ENCODE measurements at regions not wholly inside any gene's neighbourhood (a gene's known extent, or its start where the extent isn't known, plus 50 kb on each side); places are given as distances from the start of the nearest gene placed in this dataset.
"Not testable (repeated sequence)": the region's sequence is repeated elsewhere in the genome, so short reads cannot be mapped to it uniquely, and the experiment has no call there.

GRCh38 chr3:86379280-86379679 is 611.7 kb downstream of the VGLL3 start:
- Mint-ChIP-seq H3K27ac (no peak overlapping the region), H3K27me3 (no peaks in the 10 kb centered on the region), H3K9me3 (peaks cover 5 to 31% (median 16%) of the 10 kb centered on the region in 3 donors), H3K4me1 (no peaks in the 10 kb centered on the region), H3K36me3 (no peaks in the 10 kb centered on the region), H3K4me3 (no peak overlapping the region)
- Histone ChIP-seq H3K4me1 (ENCODE audit: control insufficient read depth in 1 of 2, extremely low read depth in 1 of 2, insufficient read depth in 2 of 2, low read length in 2 of 2) (no peaks in the 10 kb centered on the region), H3K36me3 (ENCODE audit: control insufficient read depth in 2 of 2, extremely low read depth in 1 of 2, insufficient read depth in 1 of 2, low read length in 1 of 2) (no peaks in the 10 kb centered on the region), H3K9me3 (no peaks in the 10 kb centered on the region), H3K27me3 (replicated peaks in 1 of 2; ENCODE audit: control insufficient read depth in 2 of 2, extremely low read depth in 1 of 2, insufficient read depth in 2 of 2, low read length in 1 of 2) (no peaks in the 10 kb centered on the region), H3K4me3 (ENCODE audit: control insufficient read depth in 1 of 2, extremely low read depth in 1 of 2, low read length in 1 of 2) (no peak overlapping the region), H3K27ac (ENCODE audit: low read length) (no peak overlapping the region)
- ATAC-seq (replicated peaks in 1 of 4), result no peak
- WGBS (ENCODE audit: insufficient coverage), result no CpG with 5 or more reads among the region's 2 CpGs
- CTCF ChIA-PET, result no interaction called here
- POLR2A ChIA-PET, result no interaction called here
- no peak for DNase-seq

GRCh38 chr3:86378829-86379228 is 612.1 kb downstream of the VGLL3 start:
- no CpG with 5 or more reads among the region's 2 CpGs for WGBS (ENCODE audit: insufficient coverage)
- H3K4me1 Mint-ChIP-seq, result no peaks in the 10 kb centered on the region
- H3K27ac Mint-ChIP-seq, result no peak overlapping the region
- CTCF ChIA-PET, result interaction anchor here in 1 of 2 donors (0.7 kb wide), 1 partner anchor 11 kb away, joined by 3 read pairs; no protein-coding TSS in a partner anchor
- peaks cover 4 to 30% (median 16%) of the 10 kb centered on the region in 3 donors for H3K9me3 Mint-ChIP-seq
- Histone ChIP-seq H3K27me3 (replicated peaks in 1 of 2; ENCODE audit: control insufficient read depth in 2 of 2, extremely low read depth in 1 of 2, insufficient read depth in 2 of 2, low read length in 1 of 2) (no peaks in the 10 kb centered on the region), H3K4me3 (ENCODE audit: control insufficient read depth in 1 of 2, extremely low read depth in 1 of 2, low read length in 1 of 2) (no peak overlapping the region), H3K4me1 (ENCODE audit: control insufficient read depth in 1 of 2, extremely low read depth in 1 of 2, insufficient read depth in 2 of 2, low read length in 2 of 2) (no peaks in the 10 kb centered on the region), H3K36me3 (ENCODE audit: control insufficient read depth in 2 of 2, extremely low read depth in 1 of 2, insufficient read depth in 1 of 2, low read length in 1 of 2) (no peaks in the 10 kb centered on the region), H3K27ac (ENCODE audit: low read length) (no peak overlapping the region), H3K9me3 (no peaks in the 10 kb centered on the region)
- ATAC-seq (replicated peaks in 1 of 4) (no peak), DNase-seq (no peak)
- POLR2A ChIA-PET, result no interaction called here
- H3K36me3 Mint-ChIP-seq, result no peaks in the 10 kb centered on the region
- no peaks in the 10 kb centered on the region for H3K27me3 Mint-ChIP-seq
- H3K4me3 Mint-ChIP-seq, result no peak overlapping the region

DNA sequence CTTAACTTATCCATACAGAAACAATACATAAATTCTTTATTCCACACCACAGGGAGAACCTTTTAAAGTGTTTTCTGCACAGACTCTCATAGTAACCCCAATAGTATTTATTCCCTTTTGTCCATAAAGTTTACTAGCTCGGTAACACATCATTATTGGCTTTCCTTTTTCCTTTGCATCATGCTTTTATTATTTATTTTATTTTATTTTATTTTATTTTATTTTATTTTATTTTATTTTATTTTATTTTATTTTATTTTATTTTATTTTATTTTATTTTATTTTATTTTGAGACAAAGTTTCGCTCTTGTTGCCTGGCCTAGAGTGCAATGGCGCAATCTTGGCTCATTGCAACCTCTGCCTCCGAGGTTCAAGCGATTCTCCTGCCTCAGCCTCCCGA is 655.4 kb downstream of the VGLL3 start:
- H3K27ac Mint-ChIP-seq; H3K4me3 Mint-ChIP-seq; CTCF ChIA-PET; H3K4me1 Mint-ChIP-seq; H3K27me3 ChIP-seq (replicated peaks in 1 of 2; ENCODE audit: control insufficient read depth in 2 of 2, extremely low read depth in 1 of 2, insufficient read depth in 2 of 2, low read length in 1 of 2); DNase-seq; ATAC-seq (replicated peaks in 1 of 4); H3K4me3 ChIP-seq (ENCODE audit: control insufficient read depth in 1 of 2, extremely low read depth in 1 of 2, low read length in 1 of 2); H3K27me3 Mint-ChIP-seq; H3K36me3 ChIP-seq (ENCODE audit: control insufficient read depth in 2 of 2, extremely low read depth in 1 of 2, insufficient read depth in 1 of 2, low read length in 1 of 2); H3K9me3 ChIP-seq; H3K27ac ChIP-seq (ENCODE audit: low read length); H3K36me3 Mint-ChIP-seq; POLR2A ChIA-PET; H3K4me1 ChIP-seq (ENCODE audit: control insufficient read depth in 1 of 2, extremely low read depth in 1 of 2, insufficient read depth in 2 of 2, low read length in 2 of 2): not testable (repeated sequence)
- 96% methylated on average over 4 of the region's 6 CpGs for WGBS (ENCODE audit: insufficient coverage)
- H3K9me3 Mint-ChIP-seq, result peaks cover 12 to 17% (median 14%) of the 10 kb centered on the region in 3 donors

- H3K27me3 Mint-ChIP-seq, result no peaks in the 10 kb centered on the region
- Histone ChIP-seq H3K27ac (ENCODE audit: low read length) (no peak overlapping the region), H3K4me1 (ENCODE audit: control insufficient read depth in 1 of 2, extremely low read depth in 1 of 2, insufficient read depth in 2 of 2, low read length in 2 of 2) (no peaks in the 10 kb centered on the region), H3K4me3 (ENCODE audit: control insufficient read depth in 1 of 2, extremely low read depth in 1 of 2, low read length in 1 of 2) (no peak overlapping the region), H3K36me3 (ENCODE audit: control insufficient read depth in 2 of 2, extremely low read depth in 1 of 2, insufficient read depth in 1 of 2, low read length in 1 of 2) (no peaks in the 10 kb centered on the region), H3K27me3 (replicated peaks in 1 of 2; ENCODE audit: control insufficient read depth in 2 of 2, extremely low read depth in 1 of 2, insufficient read depth in 2 of 2, low read length in 1 of 2) (no peaks in the 10 kb centered on the region), H3K9me3 (no peaks in the 10 kb centered on the region)
- H3K4me1 Mint-ChIP-seq, result no peaks in the 10 kb centered on the region
- no peak overlapping the region for H3K4me3 Mint-ChIP-seq
- POLR2A ChIA-PET, result no interaction called here
- CTCF ChIA-PET, result no interaction called here
- no peaks in the 10 kb centered on the region for H3K36me3 Mint-ChIP-seq
- WGBS (ENCODE audit: insufficient coverage), result no CpG with 5 or more reads among the region's 3 CpGs
- ATAC-seq (replicated peaks in 1 of 4), result no peak
- no peak for DNase-seq
- H3K9me3 Mint-ChIP-seq, result peaks cover 7 to 12% (median 11%) of the 10 kb centered on the region in 3 donors
- H3K27ac Mint-ChIP-seq, result no peak overlapping the region
Observed at GRCh38 chr3:86333636-86334035, 657.3 kb downstream of the VGLL3 start.

GRCh38 chr3:86303935-86304334 is 687.0 kb downstream of the VGLL3 start:
- H3K27ac ChIP-seq (ENCODE audit: low read length), result no peak overlapping the region
- H3K9me3 Mint-ChIP-seq, result peaks cover 4 to 30% (median 19%) of the 10 kb centered on the region in 3 donors
- DNase-seq (no peak), ATAC-seq (replicated peaks in 1 of 4) (no peak)
- H3K27me3 Mint-ChIP-seq, result no peaks in the 10 kb centered on the region
- no peaks in the 10 kb centered on the region for H3K27me3 ChIP-seq (replicated peaks in 1 of 2; ENCODE audit: control insufficient read depth in 2 of 2, extremely low read depth in 1 of 2, insufficient read depth in 2 of 2, low read length in 1 of 2)
- no peaks in the 10 kb centered on the region for H3K4me1 ChIP-seq (ENCODE audit: control insufficient read depth in 1 of 2, extremely low read depth in 1 of 2, insufficient read depth in 2 of 2, low read length in 2 of 2)
- ChIA-PET CTCF (interaction anchor here in 1 of 2 donors (0.7 kb wide), 1 partner anchor 1479 kb away, joined by 6 read pairs; no protein-coding TSS in a partner anchor), POLR2A (no interaction called here)
- WGBS (ENCODE audit: insufficient coverage), result no CpG with 5 or more reads among the region's 1 CpG
- no peak overlapping the region for H3K4me3 ChIP-seq (ENCODE audit: control insufficient read depth in 1 of 2, extremely low read depth in 1 of 2, low read length in 1 of 2)
- no peaks in the 10 kb centered on the region for H3K36me3 ChIP-seq (ENCODE audit: control insufficient read depth in 2 of 2, extremely low read depth in 1 of 2, insufficient read depth in 1 of 2, low read length in 1 of 2)
- no peak overlapping the region for H3K4me3 Mint-ChIP-seq
- H3K27ac Mint-ChIP-seq, result no peak overlapping the region
- no peaks in the 10 kb centered on the region for H3K4me1 Mint-ChIP-seq
- H3K9me3 ChIP-seq, result no peaks in the 10 kb centered on the region
- no peaks in the 10 kb centered on the region for H3K36me3 Mint-ChIP-seq

- H3K27ac Mint-ChIP-seq, result no peak overlapping the region
- H3K4me1 Mint-ChIP-seq, result no peaks in the 10 kb centered on the region
- Histone ChIP-seq H3K36me3 (ENCODE audit: control insufficient read depth in 2 of 2, extremely low read depth in 1 of 2, insufficient read depth in 1 of 2, low read length in 1 of 2) (no peaks in the 10 kb centered on the region), H3K9me3 (no peaks in the 10 kb centered on the region), H3K4me3 (ENCODE audit: control insufficient read depth in 1 of 2, extremely low read depth in 1 of 2, low read length in 1 of 2) (no peak overlapping the region), H3K27me3 (replicated peaks in 1 of 2; ENCODE audit: control insufficient read depth in 2 of 2, extremely low read depth in 1 of 2, insufficient read depth in 2 of 2, low read length in 1 of 2) (no peaks in the 10 kb centered on the region), H3K4me1 (ENCODE audit: control insufficient read depth in 1 of 2, extremely low read depth in 1 of 2, insufficient read depth in 2 of 2, low read length in 2 of 2) (no peaks in the 10 kb centered on the region), H3K27ac (ENCODE audit: low read length) (no peak overlapping the region)
- H3K4me3 Mint-ChIP-seq, result no peak overlapping the region
- ATAC-seq (replicated peaks in 1 of 4) (no peak), DNase-seq (no peak)
- CTCF ChIA-PET, result interaction anchor here in 1 of 2 donors (0.6 kb wide), 1 partner anchor 31 kb away, joined by 3 read pairs; no protein-coding TSS in a partner anchor
- H3K27me3 Mint-ChIP-seq, result no peaks in the 10 kb centered on the region
- peaks cover 4 to 26% (median 15%) of the 10 kb centered on the region in 3 donors for H3K9me3 Mint-ChIP-seq
- POLR2A ChIA-PET, result no interaction called here
- 89% methylated on average over 29 of the region's 30 CpGs for WGBS (ENCODE audit: insufficient coverage)
- no peaks in the 10 kb centered on the region for H3K36me3 Mint-ChIP-seq
Observed at GRCh38 chr3:86282106-86282787, 708.7 kb downstream of the VGLL3 start.

Measured in T-cell (primary cell).